Cardiac muscle cell (in vitro differentiated cells and primary cell): ENCODE measurements at regions not wholly inside any gene's neighbourhood (a gene's known extent, or its start where the extent isn't known, plus 50 kb on each side); places are given as distances from the start of the nearest gene placed in this dataset.

Experiments
- DNase-seq, 2 donors: peaks; one replicate each; pipeline versions ENCODE4 v3.0.0 to v3.0.0-alpha.2; 2010 to 2017; ENCODE audit warnings: low read depth in 1 of 2, low spot score in 1 of 2
- H3K27ac ChIP-seq: fragments of 200-600 bp; sonication (generic); 2 replicates; pipeline ENCODE4 v1.5.1; 2016
- H3K27me3 ChIP-seq: fragments of 200-600 bp; sonication (generic); 2 replicates; pipeline ENCODE4 v1.6.0; 2016; ENCODE audit warnings: control low read depth
- H3K36me3 ChIP-seq: fragments of 200-600 bp; sonication (generic); 2 replicates; pipeline ENCODE4 v1.5.1; 2016; ENCODE audit warnings: control low read depth
- H3K4me1 ChIP-seq: fragments of 200-600 bp; sonication (generic); 2 replicates; pipeline ENCODE4 v1.8.1; 2017; ENCODE audit warnings: low read depth, mild to moderate bottlenecking, mixed run types
- H3K4me3 ChIP-seq: fragments of 200-600 bp; sonication (generic); 2 replicates; pipeline ENCODE4 v1.5.1; 2016; ENCODE audit warnings: mild to moderate bottlenecking
- H3K9me3 ChIP-seq: fragments of 200-600 bp; sonication (generic); 2 replicates; pipeline ENCODE4 v1.5.1; 2017; ENCODE audit warnings: low read depth, mild to moderate bottlenecking, control low read depth
- CTCF ChIP-seq: IDR thresholded peaks from 2 replicates; pipeline ENCODE4 v1.5.1; 2012; ENCODE audit warnings: low read depth, mild to moderate bottlenecking, low read length

DNA sequence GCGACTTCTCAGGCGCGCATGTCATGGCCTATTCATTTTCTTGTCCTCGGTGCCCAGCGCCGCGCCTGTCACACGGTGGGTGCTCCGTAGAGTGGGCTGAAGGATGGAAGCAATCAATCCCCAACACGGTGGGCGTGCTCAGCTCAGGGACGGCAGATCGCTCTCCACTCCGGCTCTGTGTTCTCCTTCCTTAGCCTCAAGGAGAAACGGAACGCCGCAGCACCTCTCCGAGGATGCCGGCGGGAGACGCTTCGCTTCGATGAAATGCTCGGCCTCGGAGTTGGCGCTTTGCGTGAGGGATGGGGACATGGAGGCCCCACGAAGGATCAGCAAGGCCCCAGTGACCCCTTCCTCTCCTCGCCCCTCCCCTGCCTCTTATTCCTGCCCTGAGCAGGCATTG, 199.5 kb downstream of the C9orf50 start:
- Histone ChIP-seq H3K4me3 (no peak overlapping the region), H3K27me3 (no peaks in the 10 kb centered on the region), H3K27ac (no peak overlapping the region), H3K9me3 (no peaks in the 10 kb centered on the region), H3K4me1 (no peaks in the 10 kb centered on the region), H3K36me3 (no peaks in the 10 kb centered on the region)
- no peak for DNase-seq
- no peak for TF ChIP-seq CTCF

- H3K27me3 ChIP-seq = no peaks in the 10 kb centered on the region
- H3K4me1 ChIP-seq = no peaks in the 10 kb centered on the region
- DNase-seq = no peak
- no peak overlapping the region for H3K27ac ChIP-seq
- H3K4me3 ChIP-seq = no peak overlapping the region
- no peaks in the 10 kb centered on the region for H3K9me3 ChIP-seq
- no peaks in the 10 kb centered on the region for H3K36me3 ChIP-seq
- no peak for TF ChIP-seq CTCF
These were observed 200.2 kb downstream of the C9orf50 start for GRCh38 chr9:129420721-129421120.

DNA sequence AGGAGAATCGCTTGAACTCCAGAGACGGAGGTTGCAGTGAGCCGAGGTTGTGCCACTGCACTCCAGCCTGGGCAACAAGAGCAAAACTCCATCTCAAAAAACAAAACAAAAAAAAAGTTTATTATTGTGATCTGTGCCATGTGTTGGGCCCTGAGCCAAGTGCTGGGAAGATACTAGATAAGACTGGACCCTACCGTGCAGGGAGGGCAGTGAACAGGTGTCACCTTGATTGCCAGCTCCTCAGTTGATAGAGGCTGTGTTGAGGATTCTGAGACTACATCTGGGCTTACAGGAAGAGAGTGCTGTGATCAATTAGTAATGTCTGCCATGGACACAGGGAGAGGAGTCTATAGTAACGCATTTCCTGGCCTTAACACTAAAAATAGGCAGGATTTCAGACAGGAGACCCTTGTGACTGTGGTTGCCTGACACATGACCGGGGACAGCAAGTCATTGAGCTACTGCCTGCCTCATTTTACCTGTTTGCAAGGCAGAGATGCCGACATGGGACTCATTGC, 201.5 kb downstream of the C9orf50 start:
- no peak for DNase-seq
- no peak for TF ChIP-seq CTCF
- Histone ChIP-seq H3K36me3 (no peaks in the 10 kb centered on the region), H3K9me3 (no peaks in the 10 kb centered on the region), H3K4me1 (peaks cover 5% of the 10 kb centered on the region), H3K27ac (no peak overlapping the region), H3K4me3 (no peak overlapping the region), H3K27me3 (no peaks in the 10 kb centered on the region)

GRCh38 chr9:129418451-129418850, 202.4 kb downstream of the C9orf50 start:
- Histone ChIP-seq H3K27ac (no peak overlapping the region), H3K27me3 (no peaks in the 10 kb centered on the region), H3K4me3 (no peak overlapping the region), H3K9me3 (no peaks in the 10 kb centered on the region), H3K4me1 (peaks cover 12% of the 10 kb centered on the region), H3K36me3 (no peaks in the 10 kb centered on the region)
- no peak for DNase-seq
- no peak for TF ChIP-seq CTCF

- H3K4me3 ChIP-seq = no peak overlapping the region
- H3K36me3 ChIP-seq = no peaks in the 10 kb centered on the region
- no peak for DNase-seq
- H3K4me1 ChIP-seq = peaks cover 20% of the 10 kb centered on the region
- no peak for TF ChIP-seq CTCF
- no peaks in the 10 kb centered on the region for H3K27me3 ChIP-seq
- no peaks in the 10 kb centered on the region for H3K9me3 ChIP-seq
- H3K27ac ChIP-seq = no peak overlapping the region
These were observed 203.9 kb downstream of the C9orf50 start for GRCh38 chr9:129416821-129417539.
